ENCODE measurements at regions not wholly inside any gene's neighbourhood (a gene's known extent, or its start where the extent isn't known, plus 50 kb on each side); places are given as distances from the start of the nearest gene placed in this dataset.
A peak's percentile ranks its signal among the peaks of the same experiment; 100 is the strongest.
"Not testable (repeated sequence)": the region's sequence is repeated elsewhere in the genome, so short reads cannot be mapped to it uniquely, and the experiment has no call there.

DNA sequence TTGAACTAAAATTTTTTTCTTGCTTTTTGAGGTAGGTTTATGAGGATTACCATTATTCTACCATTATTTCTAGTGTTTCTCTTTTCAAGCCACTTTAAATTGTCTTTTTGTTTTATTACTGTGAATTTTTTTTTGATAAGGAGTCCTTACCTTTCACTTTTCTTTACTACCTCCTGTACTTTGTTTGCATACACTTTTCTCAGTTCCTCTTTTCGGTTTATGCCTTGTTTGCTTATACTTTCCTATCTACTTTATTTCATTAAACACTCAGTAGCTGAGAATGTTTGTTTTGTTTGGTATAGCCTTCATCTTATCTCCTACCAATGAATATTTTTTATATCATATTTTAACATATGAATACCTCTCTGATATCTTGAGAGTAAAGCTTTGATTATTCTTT is 147.9 kb downstream of the TFAP2B start:
- Histone ChIP-seq H3K36me3 (no peaks in the 10 kb centered on the region), H3K4me3 (no peak overlapping the region), H3K9me3 (no peaks in the 10 kb centered on the region), H3K4me1 (no peaks in the 10 kb centered on the region), H3K27ac (no peak overlapping the region), H3K27me3 (no peaks in the 10 kb centered on the region)
- peak in 1 of 2 donors; percentile 14 for DNase-seq
- TF ChIP-seq, protein P1, sequence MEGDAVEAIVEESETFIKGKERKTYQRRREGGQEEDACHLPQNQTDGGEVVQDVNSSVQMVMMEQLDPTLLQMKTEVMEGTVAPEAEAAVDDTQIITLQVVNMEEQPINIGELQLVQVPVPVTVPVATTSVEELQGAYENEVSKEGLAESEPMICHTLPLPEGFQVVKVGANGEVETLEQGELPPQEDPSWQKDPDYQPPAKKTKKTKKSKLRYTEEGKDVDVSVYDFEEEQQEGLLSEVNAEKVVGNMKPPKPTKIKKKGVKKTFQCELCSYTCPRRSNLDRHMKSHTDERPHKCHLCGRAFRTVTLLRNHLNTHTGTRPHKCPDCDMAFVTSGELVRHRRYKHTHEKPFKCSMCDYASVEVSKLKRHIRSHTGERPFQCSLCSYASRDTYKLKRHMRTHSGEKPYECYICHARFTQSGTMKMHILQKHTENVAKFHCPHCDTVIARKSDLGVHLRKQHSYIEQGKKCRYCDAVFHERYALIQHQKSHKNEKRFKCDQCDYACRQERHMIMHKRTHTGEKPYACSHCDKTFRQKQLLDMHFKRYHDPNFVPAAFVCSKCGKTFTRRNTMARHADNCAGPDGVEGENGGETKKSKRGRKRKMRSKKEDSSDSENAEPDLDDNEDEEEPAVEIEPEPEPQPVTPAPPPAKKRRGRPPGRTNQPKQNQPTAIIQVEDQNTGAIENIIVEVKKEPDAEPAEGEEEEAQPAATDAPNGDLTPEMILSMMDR (IDR thresholded peaks at IDR 0.05): no peak
- no peak for TF ChIP-seq POLR2A (IDR thresholded peaks at IDR 0.05)
- no peak for TF ChIP-seq POLR2AphosphoS5 (IDR thresholded peaks at IDR 0.05)
- no peak for TF ChIP-seq EP300 (IDR thresholded peaks at IDR 0.05)
- 18 to 40% (median 23%) methylated on average over 1 of the region's 1 CpG for WGBS, 5 donors
- intact Hi-C loops (cut with DNase I; ENCODE audit: low total_unique reads): no loop called here

GRCh38 chr6:50966986-50967385 is 148.3 kb downstream of the TFAP2B start:
- H3K27ac ChIP-seq: no peak overlapping the region
- intact Hi-C loops (cut with DNase I; ENCODE audit: low total_unique reads): no loop called here
- no peak for DNase-seq
- no peaks in the 10 kb centered on the region for H3K27me3 ChIP-seq
- TF ChIP-seq POLR2A (IDR thresholded peaks at IDR 0.05): no peak
- TF ChIP-seq EP300 (IDR thresholded peaks at IDR 0.05): no peak
- TF ChIP-seq, protein P1 (IDR thresholded peaks at IDR 0.05): no peak
- no peak for TF ChIP-seq POLR2AphosphoS5 (IDR thresholded peaks at IDR 0.05)
- H3K4me3 ChIP-seq: no peak overlapping the region
- no peaks in the 10 kb centered on the region for H3K4me1 ChIP-seq
- no peaks in the 10 kb centered on the region for H3K9me3 ChIP-seq
- no peaks in the 10 kb centered on the region for H3K36me3 ChIP-seq

- H3K27me3 ChIP-seq; H3K4me3 ChIP-seq; intact Hi-C loops (cut with DNase I; ENCODE audit: low total_unique reads); DNase-seq; H3K27ac ChIP-seq; H3K9me3 ChIP-seq; H3K4me1 ChIP-seq; H3K36me3 ChIP-seq: not testable (repeated sequence)
- WGBS, 5 donors: 86 to 95% (median 93%) methylated on average over 5 of the region's 5 CpGs
Measured at GRCh38 chr6:50968246-50968645, 149.6 kb downstream of the TFAP2B start.

GRCh38 chr6:50970908-50971307 is 152.2 kb downstream of the TFAP2B start:
- no peaks in the 10 kb centered on the region for H3K9me3 ChIP-seq
- no peaks in the 10 kb centered on the region for H3K36me3 ChIP-seq
- no peak overlapping the region for H3K4me3 ChIP-seq
- no peak for DNase-seq
- 27 to 55% (median 50%) methylated on average over 1 of the region's 1 CpG for WGBS, 5 donors
- H3K27ac ChIP-seq: no peak overlapping the region
- no peak for TF ChIP-seq POLR2A (IDR thresholded peaks at IDR 0.05)
- TF ChIP-seq, protein P1 (IDR thresholded peaks at IDR 0.05): no peak
- no peak for TF ChIP-seq EP300 (IDR thresholded peaks at IDR 0.05)
- TF ChIP-seq POLR2AphosphoS5 (IDR thresholded peaks at IDR 0.05): no peak
- no peaks in the 10 kb centered on the region for H3K27me3 ChIP-seq
- no peaks in the 10 kb centered on the region for H3K4me1 ChIP-seq
- intact Hi-C loops (cut with DNase I; ENCODE audit: low total_unique reads): no loop called here

DNA sequence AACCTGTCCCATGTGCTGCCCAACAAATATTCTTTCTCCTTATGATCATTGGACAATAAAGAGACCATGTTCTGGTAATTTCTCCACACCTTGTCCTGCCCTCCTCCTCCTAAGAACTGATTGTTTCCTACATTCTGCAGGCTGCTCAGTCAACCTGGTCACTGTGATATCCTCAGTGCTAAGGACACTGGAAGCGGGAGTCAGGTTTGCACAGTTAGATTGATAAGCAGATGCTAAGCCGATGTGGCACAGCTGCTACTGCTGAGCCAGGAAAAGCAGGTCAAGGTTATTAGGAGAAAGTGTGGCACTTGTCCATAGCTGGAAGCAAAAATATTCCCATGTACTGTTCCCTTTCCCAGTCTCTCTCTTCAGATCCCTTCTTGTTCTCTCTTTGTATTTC is 154.8 kb downstream of the TFAP2B start:
- H3K4me1 ChIP-seq: no peaks in the 10 kb centered on the region
- H3K9me3 ChIP-seq: no peaks in the 10 kb centered on the region
- no peaks in the 10 kb centered on the region for H3K27me3 ChIP-seq
- WGBS, 5 donors: 31 to 60% (median 48%) methylated on average over 2 of the region's 2 CpGs
- TF ChIP-seq EP300 (IDR thresholded peaks at IDR 0.05) (no peak), POLR2A (IDR thresholded peaks at IDR 0.05) (no peak), POLR2AphosphoS5 (IDR thresholded peaks at IDR 0.05) (no peak)
- TF ChIP-seq, protein P1 (IDR thresholded peaks at IDR 0.05): no peak
- intact Hi-C loops (cut with DNase I; ENCODE audit: low total_unique reads): no loop called here
- DNase-seq: no peak
- no peaks in the 10 kb centered on the region for H3K36me3 ChIP-seq
- H3K4me3 ChIP-seq: no peak overlapping the region
- H3K27ac ChIP-seq: no peak overlapping the region

Data from stomach (tissue), 8 donors.